ENCODE measurements at regions not wholly inside any gene's neighbourhood (a gene's known extent, or its start where the extent isn't known, plus 50 kb on each side); places are given as distances from the start of the nearest gene placed in this dataset.

- TF ChIP-seq CTCF (IDR thresholded peaks at IDR 0.05) (no peak), EP300 (IDR thresholded peaks at IDR 0.05) (no peak)
Observed at GRCh38 chr2:239768031-239768790, 256.9 kb downstream of the NDUFA10 start.

Data from suprapubic skin (tissue), 3 donors.